Upper lobe of right lung (tissue), 1 donor: ENCODE measurements at regions not wholly inside any gene's neighbourhood (a gene's known extent, or its start where the extent isn't known, plus 50 kb on each side); places are given as distances from the start of the nearest gene placed in this dataset.

Source experiments
- ATAC-seq: fragments of 200-7000 bp; cut with Tn5 transposase; one replicate; pipeline ENCODE4 v1.9.1; 2020; ENCODE audit warnings: mild to moderate bottlenecking, moderate library complexity
- DNase-seq: peaks from one replicate; pipeline ENCODE4 v3.0.0-alpha.2; 2020
- H3K27ac ChIP-seq: fragments of 200-600 bp; one replicate; pipeline ENCODE4 v1.8.0; 2022
- H3K27me3 ChIP-seq: fragments of 200-600 bp; one replicate; pipeline ENCODE4 v1.8.0; 2022; ENCODE audit warnings: mild to moderate bottlenecking
- H3K36me3 ChIP-seq: fragments of 200-600 bp; one replicate; pipeline ENCODE4 v1.8.0; 2022
- H3K4me1 ChIP-seq: fragments of 200-600 bp; one replicate; pipeline ENCODE4 v1.8.0; 2022
- H3K4me3 ChIP-seq: fragments of 200-600 bp; one replicate; pipeline ENCODE4 v1.8.0; 2022; ENCODE audit warnings: mild to moderate bottlenecking
- H3K9me3 ChIP-seq: fragments of 200-600 bp; one replicate; pipeline ENCODE4 v1.8.0; 2022
- intact Hi-C: fragments of 100-400 bp; cut with DNase I; formaldehyde crosslinking; loops from one replicate; pipeline ENCODE4 v1.11.0; 2022
- TF ChIP-seq, protein P1 (sequence below): fragments of 200-600 bp; IDR thresholded peaks from one replicate; pipeline ENCODE4 v1.8.0; 2022; ENCODE audit warnings: antibody characterized with exemption
- donor health status: DM: no; HTN: yes; CAD: no; lungs with severe emphysema.

DNA sequence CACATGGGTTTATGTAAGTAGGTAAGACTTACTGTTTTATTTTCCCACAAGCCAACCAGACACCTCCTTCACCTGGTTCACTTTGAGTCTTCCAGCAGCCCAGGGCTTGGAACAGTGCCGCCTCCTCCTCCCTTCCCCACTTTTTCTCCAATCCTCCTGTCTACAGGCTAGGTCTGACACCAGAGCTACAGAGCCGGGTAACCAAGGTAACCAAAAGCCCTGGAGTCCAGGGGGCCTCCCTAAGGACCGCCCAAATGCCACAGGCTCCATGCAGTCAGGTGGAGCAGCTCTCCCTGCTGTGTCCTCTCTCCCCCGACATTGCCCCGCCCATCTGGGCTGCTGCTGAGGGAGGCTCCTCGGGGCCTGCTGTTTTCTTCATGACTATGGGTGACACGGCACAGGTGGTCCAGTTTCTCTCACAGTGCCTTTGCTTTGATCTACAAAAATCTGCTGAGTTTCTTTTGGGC is 138.0 kb upstream of the EFNA5 start:
- H3K27ac ChIP-seq = no peak overlapping the region
- no peaks in the 10 kb centered on the region for H3K36me3 ChIP-seq
- no peaks in the 10 kb centered on the region for H3K27me3 ChIP-seq
- intact Hi-C loops = no loop called here
- ATAC-seq (peak; percentile 24), DNase-seq (no peak)
- no peak overlapping the region for H3K4me3 ChIP-seq
- no peaks in the 10 kb centered on the region for H3K9me3 ChIP-seq
- TF ChIP-seq, protein P1, sequence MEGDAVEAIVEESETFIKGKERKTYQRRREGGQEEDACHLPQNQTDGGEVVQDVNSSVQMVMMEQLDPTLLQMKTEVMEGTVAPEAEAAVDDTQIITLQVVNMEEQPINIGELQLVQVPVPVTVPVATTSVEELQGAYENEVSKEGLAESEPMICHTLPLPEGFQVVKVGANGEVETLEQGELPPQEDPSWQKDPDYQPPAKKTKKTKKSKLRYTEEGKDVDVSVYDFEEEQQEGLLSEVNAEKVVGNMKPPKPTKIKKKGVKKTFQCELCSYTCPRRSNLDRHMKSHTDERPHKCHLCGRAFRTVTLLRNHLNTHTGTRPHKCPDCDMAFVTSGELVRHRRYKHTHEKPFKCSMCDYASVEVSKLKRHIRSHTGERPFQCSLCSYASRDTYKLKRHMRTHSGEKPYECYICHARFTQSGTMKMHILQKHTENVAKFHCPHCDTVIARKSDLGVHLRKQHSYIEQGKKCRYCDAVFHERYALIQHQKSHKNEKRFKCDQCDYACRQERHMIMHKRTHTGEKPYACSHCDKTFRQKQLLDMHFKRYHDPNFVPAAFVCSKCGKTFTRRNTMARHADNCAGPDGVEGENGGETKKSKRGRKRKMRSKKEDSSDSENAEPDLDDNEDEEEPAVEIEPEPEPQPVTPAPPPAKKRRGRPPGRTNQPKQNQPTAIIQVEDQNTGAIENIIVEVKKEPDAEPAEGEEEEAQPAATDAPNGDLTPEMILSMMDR = no peak
- no peaks in the 10 kb centered on the region for H3K4me1 ChIP-seq

DNA sequence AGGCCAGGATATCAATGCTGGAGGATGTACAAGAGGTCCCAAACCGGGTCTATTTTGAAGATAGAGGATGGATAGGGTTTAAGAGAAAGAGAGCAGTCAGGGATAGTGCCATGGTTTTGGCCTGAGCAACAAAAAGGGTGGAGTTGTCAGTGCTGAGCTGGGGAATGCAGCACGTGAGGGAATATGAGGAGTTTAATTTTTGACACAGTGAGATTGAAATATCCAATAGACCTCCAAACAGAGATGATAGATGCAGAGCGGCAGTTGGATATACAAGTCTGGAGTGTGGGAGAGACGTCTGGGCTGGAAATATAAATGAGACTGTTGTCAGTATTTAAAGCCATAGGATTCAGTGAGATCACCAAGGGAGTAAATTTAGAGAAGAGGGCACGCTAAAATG is 136.7 kb upstream of the EFNA5 start:
- no peaks in the 10 kb centered on the region for H3K4me1 ChIP-seq
- H3K9me3 ChIP-seq = no peaks in the 10 kb centered on the region
- no peak overlapping the region for H3K4me3 ChIP-seq
- no peaks in the 10 kb centered on the region for H3K36me3 ChIP-seq
- no peak for DNase-seq
- no peak for ATAC-seq
- H3K27ac ChIP-seq = no peak overlapping the region
- no peaks in the 10 kb centered on the region for H3K27me3 ChIP-seq
- intact Hi-C loops = no loop called here
- TF ChIP-seq, protein P1 = no peak

DNA sequence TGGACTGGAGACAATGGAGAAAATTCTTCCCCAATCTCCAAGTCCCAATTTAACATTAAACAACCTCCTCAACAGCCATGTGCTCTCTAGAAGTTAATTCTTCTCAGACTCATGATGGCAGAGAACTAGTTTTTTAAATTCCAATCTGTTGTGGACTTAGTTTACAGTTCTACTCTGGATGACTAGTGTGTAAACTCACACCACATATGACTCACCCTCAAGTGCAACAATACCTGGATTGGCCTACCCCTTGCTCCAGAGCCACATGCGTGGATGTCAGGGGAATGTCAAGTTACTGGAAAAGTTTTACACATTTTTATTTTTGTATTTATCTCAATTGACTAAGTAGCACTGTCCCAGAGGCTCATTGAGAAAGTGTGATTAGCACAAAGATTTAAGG is 136.0 kb upstream of the EFNA5 start:
- Histone ChIP-seq H3K9me3 (no peaks in the 10 kb centered on the region), H3K4me3 (no peak overlapping the region), H3K27me3 (no peaks in the 10 kb centered on the region), H3K4me1 (no peaks in the 10 kb centered on the region), H3K36me3 (no peaks in the 10 kb centered on the region), H3K27ac (no peak overlapping the region)
- intact Hi-C loops = no loop called here
- ATAC-seq (no peak), DNase-seq (no peak)
- TF ChIP-seq, protein P1 = no peak

DNA sequence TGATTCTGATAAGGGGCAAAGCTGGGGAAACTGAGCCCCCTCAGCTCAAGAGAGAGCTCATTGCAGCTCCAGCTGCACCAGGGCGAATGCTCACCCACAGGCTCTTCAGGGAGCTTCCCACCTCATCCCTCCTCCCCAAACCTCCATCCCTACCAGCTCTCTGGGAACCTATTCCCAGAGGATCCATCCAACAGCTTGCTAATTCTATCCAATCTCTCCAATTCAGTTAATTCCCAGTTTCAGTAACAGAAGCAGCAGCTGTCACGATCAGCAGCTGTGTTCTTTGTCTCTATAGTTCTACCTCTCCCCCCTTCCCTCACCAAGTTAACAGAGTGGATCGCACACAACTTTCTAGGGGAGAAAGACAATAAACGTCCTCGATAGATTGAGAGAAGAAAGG is 135.5 kb upstream of the EFNA5 start:
- intact Hi-C loops = no loop called here
- Histone ChIP-seq H3K4me1 (no peaks in the 10 kb centered on the region), H3K36me3 (no peaks in the 10 kb centered on the region), H3K27ac (no peak overlapping the region), H3K27me3 (no peaks in the 10 kb centered on the region), H3K4me3 (no peak overlapping the region), H3K9me3 (no peaks in the 10 kb centered on the region)
- DNase-seq (no peak), ATAC-seq (no peak)
- TF ChIP-seq, protein P1 = no peak

DNA sequence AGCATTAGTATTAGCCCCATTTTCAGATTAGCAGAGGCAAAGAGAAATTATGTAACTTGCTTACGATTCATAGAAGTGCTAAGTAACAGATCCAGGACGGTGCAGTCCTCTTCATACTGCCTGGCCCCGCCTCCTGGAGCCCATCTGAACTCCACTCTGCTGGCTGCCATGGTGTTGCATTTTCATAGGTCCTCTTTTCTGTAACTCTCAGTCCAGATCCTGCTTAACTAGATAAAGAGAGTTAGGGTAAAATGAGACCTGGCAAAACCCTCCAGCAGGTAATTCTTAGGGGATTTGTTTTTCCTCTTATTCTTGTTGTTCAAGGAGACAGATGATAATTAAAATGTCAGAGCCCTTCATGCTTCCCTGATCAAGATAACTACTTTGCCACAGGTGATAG is 135.1 kb upstream of the EFNA5 start:
- DNase-seq (no peak), ATAC-seq (no peak)
- Histone ChIP-seq H3K27me3 (no peaks in the 10 kb centered on the region), H3K27ac (no peak overlapping the region), H3K9me3 (no peaks in the 10 kb centered on the region), H3K36me3 (no peaks in the 10 kb centered on the region), H3K4me1 (no peaks in the 10 kb centered on the region), H3K4me3 (no peak overlapping the region)
- TF ChIP-seq, protein P1 = no peak
- intact Hi-C loops = no loop called here

DNA sequence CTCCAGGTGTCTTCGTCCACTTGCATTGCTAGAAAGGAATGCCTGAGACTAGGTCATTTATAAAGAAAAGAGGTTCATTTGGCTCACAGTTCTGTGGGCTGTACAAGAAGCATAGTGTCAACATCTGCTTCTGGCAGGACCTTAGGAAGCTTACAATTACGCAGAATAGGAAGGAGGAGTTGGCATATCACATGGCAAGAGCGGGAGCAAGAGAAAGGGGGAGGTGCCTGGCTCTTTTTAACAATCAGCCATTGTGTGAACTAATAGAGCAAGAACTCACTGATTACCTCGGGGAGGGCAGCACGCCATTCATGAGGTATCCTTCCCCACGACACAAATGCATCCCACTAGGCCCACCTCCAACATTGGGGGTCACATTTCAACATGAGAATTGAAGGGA is 134.4 kb upstream of the EFNA5 start:
- Histone ChIP-seq H3K4me3 (no peak overlapping the region), H3K36me3 (no peaks in the 10 kb centered on the region), H3K27ac (no peak overlapping the region), H3K9me3 (no peaks in the 10 kb centered on the region), H3K27me3 (no peaks in the 10 kb centered on the region), H3K4me1 (no peaks in the 10 kb centered on the region)
- ATAC-seq (no peak), DNase-seq (no peak)
- intact Hi-C loops = no loop called here
- TF ChIP-seq, protein P1 = no peak
